ENCODE measurements at regions not wholly inside any gene's neighbourhood (a gene's known extent, or its start where the extent isn't known, plus 50 kb on each side); places are given as distances from the start of the nearest gene placed in this dataset.

DNA sequence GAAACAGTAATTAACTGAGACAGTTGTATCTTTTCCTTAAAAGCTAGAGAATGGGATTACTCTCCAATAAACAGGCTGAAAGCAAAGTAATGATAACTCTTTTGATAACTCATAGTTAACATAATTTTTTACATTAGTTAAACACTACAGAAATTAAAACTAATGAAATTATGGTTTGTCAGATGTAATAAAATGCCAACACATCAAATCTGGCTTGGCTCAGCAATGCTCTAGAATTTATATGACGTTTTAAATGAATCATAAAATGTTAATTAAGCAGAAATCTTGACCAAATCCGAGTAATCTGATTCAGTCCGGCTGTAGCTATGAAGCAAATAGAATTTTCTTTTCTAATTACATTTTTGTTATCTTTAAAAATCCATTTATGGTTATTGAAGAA lies 244.2 kb upstream of the NR3C2 start:
- intact Hi-C loops (cut with DNase I), result no loop called here
- H3K27ac ChIP-seq, result no peak overlapping the region
- no peak overlapping the region for H3K4me3 ChIP-seq
- DNase-seq (no peak), ATAC-seq (no peak)
- TF ChIP-seq, protein P1, sequence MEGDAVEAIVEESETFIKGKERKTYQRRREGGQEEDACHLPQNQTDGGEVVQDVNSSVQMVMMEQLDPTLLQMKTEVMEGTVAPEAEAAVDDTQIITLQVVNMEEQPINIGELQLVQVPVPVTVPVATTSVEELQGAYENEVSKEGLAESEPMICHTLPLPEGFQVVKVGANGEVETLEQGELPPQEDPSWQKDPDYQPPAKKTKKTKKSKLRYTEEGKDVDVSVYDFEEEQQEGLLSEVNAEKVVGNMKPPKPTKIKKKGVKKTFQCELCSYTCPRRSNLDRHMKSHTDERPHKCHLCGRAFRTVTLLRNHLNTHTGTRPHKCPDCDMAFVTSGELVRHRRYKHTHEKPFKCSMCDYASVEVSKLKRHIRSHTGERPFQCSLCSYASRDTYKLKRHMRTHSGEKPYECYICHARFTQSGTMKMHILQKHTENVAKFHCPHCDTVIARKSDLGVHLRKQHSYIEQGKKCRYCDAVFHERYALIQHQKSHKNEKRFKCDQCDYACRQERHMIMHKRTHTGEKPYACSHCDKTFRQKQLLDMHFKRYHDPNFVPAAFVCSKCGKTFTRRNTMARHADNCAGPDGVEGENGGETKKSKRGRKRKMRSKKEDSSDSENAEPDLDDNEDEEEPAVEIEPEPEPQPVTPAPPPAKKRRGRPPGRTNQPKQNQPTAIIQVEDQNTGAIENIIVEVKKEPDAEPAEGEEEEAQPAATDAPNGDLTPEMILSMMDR (IDR thresholded peaks at IDR 0.05), result no peak
- H3K27me3 ChIP-seq, result no peaks in the 10 kb centered on the region
- H3K36me3 ChIP-seq, result no peaks in the 10 kb centered on the region
- no peaks in the 10 kb centered on the region for H3K9me3 ChIP-seq
- no peaks in the 10 kb centered on the region for H3K4me1 ChIP-seq

DNA sequence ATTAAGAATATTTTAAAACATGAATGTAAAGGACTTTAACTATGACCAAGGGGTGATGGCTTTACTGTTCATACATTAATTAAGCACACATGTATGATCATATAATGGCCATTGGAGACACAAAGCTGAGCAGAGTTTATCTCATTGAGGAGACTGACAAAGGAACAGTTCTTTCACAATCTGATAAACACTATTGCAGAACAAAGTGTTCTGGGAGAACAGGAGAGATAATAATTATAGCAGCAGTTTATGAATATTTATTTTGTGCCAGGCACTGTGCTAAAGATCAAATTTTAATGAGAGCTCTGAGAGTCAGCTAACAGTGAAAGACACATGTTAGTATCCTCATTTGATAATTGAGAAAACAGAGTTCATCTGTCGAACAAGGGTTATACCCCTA lies 242.4 kb upstream of the NR3C2 start:
- Histone ChIP-seq H3K4me1 (no peaks in the 10 kb centered on the region), H3K27ac (no peak overlapping the region), H3K4me3 (no peak overlapping the region), H3K9me3 (no peaks in the 10 kb centered on the region), H3K36me3 (no peaks in the 10 kb centered on the region), H3K27me3 (no peaks in the 10 kb centered on the region)
- DNase-seq (no peak), ATAC-seq (no peak)
- intact Hi-C loops (cut with DNase I), result no loop called here
- TF ChIP-seq, protein P1 (IDR thresholded peaks at IDR 0.05), result no peak

DNA sequence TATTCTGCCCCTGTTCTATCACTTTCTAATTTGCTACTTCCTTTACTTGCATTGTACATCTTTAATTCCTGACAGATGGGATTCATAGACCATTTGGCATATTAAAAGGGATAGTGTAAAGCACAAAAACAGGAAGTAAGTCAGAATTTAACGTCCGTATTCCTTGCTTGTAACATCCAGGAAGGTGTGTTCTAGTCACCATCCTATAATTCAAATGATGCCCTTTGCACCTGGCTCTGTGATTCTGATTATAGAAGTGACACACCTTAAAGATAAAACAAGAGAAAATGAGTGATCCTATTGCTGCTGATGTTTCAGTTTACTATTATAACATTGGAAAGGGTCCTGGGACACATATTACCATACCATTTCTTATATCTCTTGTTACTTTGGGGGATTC lies 238.7 kb upstream of the NR3C2 start:
- intact Hi-C loops (cut with DNase I), result no loop called here
- ATAC-seq (no peak), DNase-seq (no peak)
- H3K9me3 ChIP-seq, result no peaks in the 10 kb centered on the region
- no peaks in the 10 kb centered on the region for H3K36me3 ChIP-seq
- no peak overlapping the region for H3K4me3 ChIP-seq
- H3K4me1 ChIP-seq, result no peaks in the 10 kb centered on the region
- no peak overlapping the region for H3K27ac ChIP-seq
- H3K27me3 ChIP-seq, result no peaks in the 10 kb centered on the region
- TF ChIP-seq, protein P1 (IDR thresholded peaks at IDR 0.05), result no peak

DNA sequence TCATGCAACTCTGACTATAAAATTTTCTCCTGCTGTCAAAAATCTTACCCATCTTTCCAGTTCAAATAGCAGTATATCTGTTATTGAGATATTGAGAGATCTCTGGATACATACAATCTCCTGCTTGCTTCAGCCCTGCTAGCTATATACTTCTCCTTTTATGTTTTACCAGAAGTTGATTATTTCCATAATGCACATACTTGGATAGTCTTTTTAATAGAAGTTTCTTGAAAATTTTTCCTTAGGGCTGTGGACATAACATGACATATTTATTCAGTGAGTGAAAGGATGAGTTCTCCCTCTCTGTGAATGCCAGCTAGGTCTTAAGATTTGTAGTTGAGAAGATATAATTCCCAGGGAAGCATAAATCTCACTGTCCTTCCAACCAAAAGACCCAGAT lies 234.1 kb upstream of the NR3C2 start:
- ATAC-seq, result no peak
- H3K27me3 ChIP-seq, result no peaks in the 10 kb centered on the region
- H3K4me3 ChIP-seq, result no peak overlapping the region
- no peak overlapping the region for H3K27ac ChIP-seq
- no peaks in the 10 kb centered on the region for H3K4me1 ChIP-seq
- H3K9me3 ChIP-seq, result no peaks in the 10 kb centered on the region
- TF ChIP-seq, protein P1 (IDR thresholded peaks at IDR 0.05), result no peak
- intact Hi-C loops (cut with DNase I), result no loop called here
- H3K36me3 ChIP-seq, result no peaks in the 10 kb centered on the region
- DNase-seq, result no peak

DNA sequence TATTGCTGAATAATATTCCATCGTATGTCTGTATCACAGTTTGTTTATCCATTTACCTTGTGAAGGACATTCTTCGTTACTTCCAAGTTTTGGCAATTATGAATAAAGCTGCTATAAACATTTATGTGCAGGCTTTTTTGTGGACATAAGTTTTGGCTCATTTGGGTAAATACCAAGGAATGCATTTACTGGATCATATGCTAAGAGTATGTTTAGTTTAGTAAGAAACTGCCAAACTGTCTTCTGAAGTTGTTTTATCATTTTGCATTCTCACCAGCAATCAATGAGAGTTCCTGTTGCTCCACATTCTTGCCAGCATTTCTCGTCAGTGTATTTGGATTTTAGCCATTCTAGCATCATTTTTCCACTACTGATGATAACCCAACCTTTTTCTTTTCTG lies 232.7 kb upstream of the NR3C2 start:
- no peaks in the 10 kb centered on the region for H3K36me3 ChIP-seq
- no peak for ATAC-seq
- intact Hi-C loops (cut with DNase I), result no loop called here

More for the DNA sequence above, 232.7 kb upstream of the NR3C2 start:
- DNase-seq, result no peak
- TF ChIP-seq, protein P1 (IDR thresholded peaks at IDR 0.05), result no peak
- H3K27ac ChIP-seq, result no peak overlapping the region
- no peaks in the 10 kb centered on the region for H3K27me3 ChIP-seq
- H3K4me3 ChIP-seq, result no peak overlapping the region
- no peaks in the 10 kb centered on the region for H3K9me3 ChIP-seq
- no peaks in the 10 kb centered on the region for H3K4me1 ChIP-seq
